H1 (cell line): ENCODE measurements at regions not wholly inside any gene's neighbourhood (a gene's known extent, or its start where the extent isn't known, plus 50 kb on each side); places are given as distances from the start of the nearest gene placed in this dataset.

Experiments used
- CREB1 ChIP-seq: IDR thresholded peaks from 2 replicates; pipeline ENCODE4 v1.6.1; 2012; ENCODE audit warnings: inconsistent platforms
- EP300 ChIP-seq, 2 experiments: IDR thresholded peaks; 1 replicate in 1 of 2; 2 replicates in 1 of 2; pipeline ENCODE4 v1.6.1; 2011 to 2012; ENCODE audit warnings: low read depth in 2 of 2, low read length in 2 of 2, mild to moderate bottlenecking in 2 of 2, borderline replicate concordance in 1 of 2, inconsistent platforms in 1 of 2, moderate library complexity in 1 of 2
- EZH2 ChIP-seq: fragments of 200-600 bp; sonication (generic); IDR thresholded peaks from 2 replicates; pipeline ENCODE4 v1.7.1; 2012; ENCODE audit warnings: low read depth, mild to moderate bottlenecking, moderate library complexity, low read length, inconsistent platforms; ENCODE audit not compliant: severe bottlenecking
- SP2 ChIP-seq: IDR thresholded peaks from 2 replicates; pipeline ENCODE4 v1.6.1; 2012; ENCODE audit warnings: mild to moderate bottlenecking, low read length, inconsistent platforms
- TAF7 ChIP-seq: optimal IDR thresholded peaks from 2 replicates; pipeline ENCODE3; 2011; ENCODE audit warnings: low read depth, mild to moderate bottlenecking, inconsistent platforms, low read length, moderate library complexity, borderline replicate concordance
- YY1 ChIP-seq: IDR thresholded peaks from 2 replicates; pipeline ENCODE4 v1.6.1; 2011; ENCODE audit warnings: low read depth, mild to moderate bottlenecking, low read length

DNA sequence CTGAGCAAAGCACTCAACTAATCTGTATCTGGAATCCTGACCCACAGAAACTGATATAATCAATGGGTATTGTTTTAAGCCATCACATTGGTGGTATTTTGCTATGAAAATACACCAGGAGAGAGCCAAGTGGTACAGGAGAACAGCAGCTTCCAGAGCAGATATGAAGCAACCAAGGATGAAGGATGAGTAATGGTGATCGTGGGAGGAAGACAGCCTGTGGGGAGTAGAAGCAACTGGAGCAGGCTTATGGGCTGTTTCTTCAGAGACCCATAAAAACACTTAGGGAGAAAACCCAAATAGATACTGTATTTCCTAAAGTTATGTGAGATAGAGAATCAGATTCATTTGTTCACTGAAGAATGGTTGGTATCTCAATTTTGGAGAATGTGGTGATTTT, 330.8 kb downstream of the NUP35 start (continued):
- TF ChIP-seq EP300 (IDR thresholded peaks at IDR 0.05; ENCODE audit: borderline replicate concordance in 1 of 2, low read depth in 2 of 2, low read length in 2 of 2) (no peak), YY1 (no peak), SP2 (no peak), TAF7 (no peak), CREB1 (no peak), EZH2 (no peak)
